Mesothelial cell of epicardium (in vitro differentiated cells): ENCODE measurements at regions not wholly inside any gene's neighbourhood (a gene's known extent, or its start where the extent isn't known, plus 50 kb on each side); places are given as distances from the start of the nearest gene placed in this dataset.

Experiments used
- DNase-seq, 2 experiments: peaks; one replicate each; pipeline ENCODE4 v3.0.0; 2021; ENCODE audit warnings: low spot score in 2 of 2; ENCODE audit not compliant: unreplicated experiment in 2 of 2
- H3K27ac Mint-ChIP-seq: 2 replicates; pipeline ENCODE4 v1.8.0; 2021; ENCODE audit warnings: mixed read lengths
- H3K27me3 Mint-ChIP-seq: 2 replicates; pipeline ENCODE4 v1.8.0; 2021; ENCODE audit warnings: low read depth, mixed read lengths
- H3K36me3 Mint-ChIP-seq: 2 replicates; pipeline ENCODE4 v1.8.0; 2021; ENCODE audit warnings: mixed read lengths
- H3K4me1 Mint-ChIP-seq: 2 replicates; pipeline ENCODE4 v1.8.0; 2021; ENCODE audit warnings: mixed read lengths
- H3K4me3 Mint-ChIP-seq: 2 replicates; pipeline ENCODE4 v1.8.0; 2021; ENCODE audit warnings: mild to moderate bottlenecking, moderate library complexity, mixed read lengths
- H3K9me3 Mint-ChIP-seq: 2 replicates; pipeline ENCODE4 v1.8.0; 2021; ENCODE audit warnings: mixed read lengths
- CTCF ChIP-seq: fragments of 200-600 bp; sonication (generic); IDR thresholded peaks from one replicate; pipeline ENCODE4 v1.5.0; 2021; ENCODE audit warnings: antibody characterized with exemption; ENCODE audit not compliant: unreplicated experiment

- H3K9me3 Mint-ChIP-seq, result no peaks in the 10 kb centered on the region
- no peak for TF ChIP-seq CTCF
- H3K36me3 Mint-ChIP-seq, result no peaks in the 10 kb centered on the region
- peaks cover 41% of the 10 kb centered on the region for H3K4me1 Mint-ChIP-seq
- DNase-seq, result no peak
- no peaks in the 10 kb centered on the region for H3K27me3 Mint-ChIP-seq
- no peak overlapping the region for H3K4me3 Mint-ChIP-seq
- H3K27ac Mint-ChIP-seq, result peak overlapping the region; percentile 90
Observed at GRCh38 chr10:34907743-34908430, 92.8 kb upstream of the PARD3 start.

- Mint-ChIP-seq H3K4me1 (peaks cover 41% of the 10 kb centered on the region), H3K27me3 (no peaks in the 10 kb centered on the region), H3K4me3 (no peak overlapping the region), H3K9me3 (no peaks in the 10 kb centered on the region), H3K36me3 (no peaks in the 10 kb centered on the region), H3K27ac (peak overlapping the region; percentile 70)
- TF ChIP-seq CTCF, result no peak
- DNase-seq, result peak; percentile 34 to 50
Observed at GRCh38 chr10:34906067-34906965, 91.2 kb upstream of the PARD3 start.

GRCh38 chr10:34905200-34905927 lies 90.3 kb upstream of the PARD3 start:
- Mint-ChIP-seq H3K27me3 (no peaks in the 10 kb centered on the region), H3K27ac (peak overlapping the region; percentile 70), H3K9me3 (no peaks in the 10 kb centered on the region), H3K36me3 (no peaks in the 10 kb centered on the region), H3K4me1 (peaks cover 40% of the 10 kb centered on the region), H3K4me3 (no peak overlapping the region)
- TF ChIP-seq CTCF, result no peak
- DNase-seq, result no peak

GRCh38 chr10:34904191-34904590 lies 89.1 kb upstream of the PARD3 start:
- H3K27me3 Mint-ChIP-seq, result no peaks in the 10 kb centered on the region
- H3K4me3 Mint-ChIP-seq, result no peak overlapping the region
- peaks cover 36% of the 10 kb centered on the region for H3K4me1 Mint-ChIP-seq
- no peak for TF ChIP-seq CTCF
- no peak overlapping the region for H3K27ac Mint-ChIP-seq
- no peaks in the 10 kb centered on the region for H3K36me3 Mint-ChIP-seq
- no peak for DNase-seq
- H3K9me3 Mint-ChIP-seq, result no peaks in the 10 kb centered on the region

GRCh38 chr10:34899161-34899560 lies 84.1 kb upstream of the PARD3 start:
- H3K4me3 Mint-ChIP-seq, result no peak overlapping the region
- H3K27me3 Mint-ChIP-seq, result no peaks in the 10 kb centered on the region
- H3K27ac Mint-ChIP-seq, result no peak overlapping the region
- DNase-seq, result no peak
- H3K4me1 Mint-ChIP-seq, result no peaks in the 10 kb centered on the region
- no peaks in the 10 kb centered on the region for H3K9me3 Mint-ChIP-seq
- H3K36me3 Mint-ChIP-seq, result no peaks in the 10 kb centered on the region
- no peak for TF ChIP-seq CTCF
